HEK293 (cell line): ENCODE measurements at regions not wholly inside any gene's neighbourhood (a gene's known extent, or its start where the extent isn't known, plus 50 kb on each side); places are given as distances from the start of the nearest gene placed in this dataset.

Source experiments
- CTCF ChIA-PET: fragments of 350-600 bp; formaldehyde crosslinking; extraction: SDS; loops from one replicate; lab custom pipeline; 2021; ENCODE audit warnings: antibody characterized with exemption; lab: Yijun Ruan, JAX
- POLR2A ChIA-PET: fragments of 300-600 bp; formaldehyde crosslinking; extraction: SDS; loops from one replicate; lab custom pipeline; 2020; ENCODE audit warnings: antibody characterized with exemption, inconsistent platforms; lab: Yijun Ruan, JAX
- H3K27ac ChIP-seq: fragments of 200-500 bp; sonication (Bioruptor generic); 2 replicates; pipeline ENCODE4 v1.5.1; 2014; ENCODE audit warnings: low read depth, low read length, control low read depth, inconsistent platforms; ENCODE audit errors: extremely low read depth
- H3K36me3 ChIP-seq, 2 experiments: fragments of 200-500 bp in 1 of 2; sonication (Bioruptor generic) in 1 of 2; 1 replicate in 1 of 2; 2 replicates in 1 of 2; pipeline ENCODE4 v1.5.1; 2014 to 2017; ENCODE audit warnings: inconsistent platforms in 2 of 2, low read length in 2 of 2; ENCODE audit not compliant: control insufficient read depth in 2 of 2, insufficient read depth in 1 of 2
- H3K4me1 ChIP-seq: fragments of 200-500 bp; sonication (Bioruptor generic); 2 replicates; pipeline ENCODE4 v1.5.1; 2014; ENCODE audit warnings: mild to moderate bottlenecking, low read length, inconsistent platforms; ENCODE audit not compliant: control insufficient read depth, insufficient read depth
- H3K4me3 ChIP-seq: 2 replicates; pipeline ENCODE4 v1.5.1; 2011; ENCODE audit warnings: low read depth, mild to moderate bottlenecking, control low read depth, low read length, moderate library complexity
- H3K9me3 ChIP-seq: fragments of 200-500 bp; sonication (Bioruptor generic); 2 replicates; pipeline ENCODE4 v1.5.1; 2014; ENCODE audit warnings: low read depth, low read length, inconsistent platforms; ENCODE audit not compliant: control insufficient read depth, insufficient read depth
- GLI2 ChIP-seq: fragments of 450-650 bp; formaldehyde crosslinking; IDR thresholded peaks from 2 replicates; pipeline ENCODE4; 2017; ENCODE audit warnings: missing biosample characterization, missing genetic modification characterization, low read depth, borderline replicate concordance
- OSR2 ChIP-seq: fragments of 450-650 bp; formaldehyde crosslinking; IDR thresholded peaks from 2 replicates; pipeline ENCODE4 v1.5.1; 2016; ENCODE audit warnings: missing biosample characterization, missing genetic modification characterization
- PRDM2 ChIP-seq: fragments of 450-650 bp; formaldehyde crosslinking; IDR thresholded peaks from 2 replicates; pipeline ENCODE4 v1.5.1; 2016; ENCODE audit warnings: missing biosample characterization, missing genetic modification characterization, borderline replicate concordance
- SALL2 ChIP-seq: fragments of 450-650 bp; formaldehyde crosslinking; IDR thresholded peaks from 2 replicates; pipeline ENCODE4 v1.5.0; 2017; ENCODE audit warnings: missing biosample characterization, mild to moderate bottlenecking, missing genetic modification characterization, borderline replicate concordance
- SCRT1 ChIP-seq: fragments of 450-650 bp; formaldehyde crosslinking; IDR thresholded peaks from 2 replicates; pipeline ENCODE4 v1.5.1; 2016; ENCODE audit warnings: missing biosample characterization, missing genetic modification characterization, borderline replicate concordance
- TSHZ1 ChIP-seq: fragments of 450-650 bp; formaldehyde crosslinking; IDR thresholded peaks from 2 replicates; pipeline ENCODE4 v1.5.1; 2016; ENCODE audit warnings: missing biosample characterization, missing genetic modification characterization, borderline replicate concordance
- ZBTB1 ChIP-seq: fragments of 450-650 bp; formaldehyde crosslinking; IDR thresholded peaks from 2 replicates; pipeline ENCODE4 v1.5.1; 2016; ENCODE audit warnings: missing biosample characterization, missing genetic modification characterization
- ZBTB10 ChIP-seq: fragments of 450-650 bp; formaldehyde crosslinking; IDR thresholded peaks from 2 replicates; pipeline ENCODE4 v1.5.1; 2016; ENCODE audit warnings: missing biosample characterization, missing genetic modification characterization
- ZNF114 ChIP-seq: fragments of 450-650 bp; formaldehyde crosslinking; IDR thresholded peaks from 2 replicates; pipeline ENCODE4 v1.5.0; 2017; ENCODE audit warnings: missing biosample characterization, missing genetic modification characterization
- ZNF132 ChIP-seq: fragments of 450-650 bp; formaldehyde crosslinking; IDR thresholded peaks from 2 replicates; pipeline ENCODE4 v1.5.1; 2017; ENCODE audit warnings: missing biosample characterization, missing genetic modification characterization, borderline replicate concordance
- ZNF26 ChIP-seq: fragments of 450-650 bp; formaldehyde crosslinking; IDR thresholded peaks from 2 replicates; pipeline ENCODE4 v1.5.1; 2016; ENCODE audit warnings: missing biosample characterization, missing genetic modification characterization
- ZNF624 ChIP-seq: fragments of 450-650 bp; formaldehyde crosslinking; IDR thresholded peaks from 2 replicates; pipeline ENCODE4 v1.5.1; 2017; ENCODE audit warnings: missing biosample characterization, missing genetic modification characterization
- ZNF626 ChIP-seq: fragments of 450-650 bp; sonication (Bioruptor Pico); formaldehyde crosslinking; IDR thresholded peaks from 2 replicates; pipeline ENCODE4 v1.5.1; 2018; ENCODE audit warnings: missing biosample characterization, missing genetic modification characterization, inconsistent platforms
- ZNF701 ChIP-seq: fragments of 450-650 bp; formaldehyde crosslinking; IDR thresholded peaks from 2 replicates; pipeline ENCODE4 v1.5.1; 2016; ENCODE audit warnings: missing biosample characterization, missing genetic modification characterization
- TF ChIP-seq, protein P1 (sequence below): fragments of 450-650 bp; formaldehyde crosslinking; IDR thresholded peaks from 2 replicates; pipeline ENCODE4 v1.5.1; 2016; ENCODE audit warnings: missing biosample characterization, missing genetic modification characterization
- TF ChIP-seq, protein P2 (sequence below): fragments of 450-650 bp; formaldehyde crosslinking; IDR thresholded peaks from 2 replicates; pipeline ENCODE4 v1.5.1; 2017; ENCODE audit warnings: missing biosample characterization, mild to moderate bottlenecking, missing genetic modification characterization, moderate library complexity

DNA sequence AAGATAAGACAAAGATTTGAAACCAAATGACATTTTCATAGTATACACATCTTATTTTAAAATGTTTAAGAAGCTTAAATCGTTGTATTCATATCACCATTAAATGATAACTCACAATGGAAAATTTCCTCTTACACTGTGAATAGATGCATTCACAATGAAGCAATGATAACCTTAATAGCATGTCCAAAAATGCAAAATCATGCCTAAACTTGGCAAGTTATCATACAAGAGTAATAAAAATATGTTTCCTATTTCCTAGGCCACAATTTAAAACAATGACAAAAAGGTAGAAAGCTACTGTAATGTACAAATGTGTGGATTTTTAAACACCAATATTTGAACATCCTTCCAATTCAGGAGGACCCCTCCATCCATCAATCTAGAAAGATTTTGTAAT is 157.4 kb upstream of the GULP1 start (continued):
- TF ChIP-seq TSHZ1 (tag by site-specific recombination), result no peak

- Histone ChIP-seq H3K36me3 (no peaks in the 10 kb centered on the region), H3K4me3 (no peak overlapping the region), H3K4me1 (no peaks in the 10 kb centered on the region), H3K27ac (no peak overlapping the region), H3K9me3 (no peaks in the 10 kb centered on the region)
- TF ChIP-seq ZNF624 (tag by site-specific recombination) (no peak), ZBTB1 (tag by site-specific recombination) (no peak), ZNF132 (no peak), SALL2 (no peak), ZNF626 (tag by site-specific recombination) (no peak), ZNF701 (no peak)
- POLR2A ChIA-PET, result no interaction called here
- CTCF ChIA-PET, result no interaction called here
Observed at GRCh38 chr2:188138313-188138712, 153.4 kb upstream of the GULP1 start.

DNA sequence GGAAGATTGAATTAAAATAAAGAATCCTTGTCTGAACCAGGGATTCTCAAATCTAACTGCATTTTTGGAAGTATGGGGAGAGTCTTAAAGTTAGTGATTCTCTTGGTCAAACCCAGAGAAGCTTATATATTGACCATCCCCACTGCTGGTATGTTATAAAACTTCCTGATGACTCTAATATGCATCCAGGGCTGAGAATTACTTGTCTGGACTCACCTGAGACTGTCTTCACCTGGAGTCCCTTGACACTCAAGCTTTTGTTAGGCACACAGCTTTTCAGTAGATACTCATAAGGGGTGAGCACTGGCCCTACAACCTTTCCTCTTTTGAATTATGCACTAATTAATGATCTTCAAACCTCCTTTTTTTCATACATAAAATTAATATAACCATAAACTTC is 149.6 kb upstream of the GULP1 start:
- Histone ChIP-seq H3K4me3 (no peak overlapping the region), H3K36me3 (no peaks in the 10 kb centered on the region), H3K4me1 (no peaks in the 10 kb centered on the region), H3K27ac (no peak overlapping the region), H3K9me3 (no peaks in the 10 kb centered on the region)
- ChIA-PET POLR2A (no interaction called here), CTCF (no interaction called here)
- TF ChIP-seq SCRT1 (tag by site-specific recombination) (no peak), PRDM2 (tag by site-specific recombination) (no peak), ZBTB10 (tag by site-specific recombination) (no peak), GLI2 (tag by site-specific recombination) (no peak), ZNF26 (no peak), OSR2 (no peak), ZNF114 (tag by site-specific recombination) (no peak)
- TF ChIP-seq, protein P1, sequence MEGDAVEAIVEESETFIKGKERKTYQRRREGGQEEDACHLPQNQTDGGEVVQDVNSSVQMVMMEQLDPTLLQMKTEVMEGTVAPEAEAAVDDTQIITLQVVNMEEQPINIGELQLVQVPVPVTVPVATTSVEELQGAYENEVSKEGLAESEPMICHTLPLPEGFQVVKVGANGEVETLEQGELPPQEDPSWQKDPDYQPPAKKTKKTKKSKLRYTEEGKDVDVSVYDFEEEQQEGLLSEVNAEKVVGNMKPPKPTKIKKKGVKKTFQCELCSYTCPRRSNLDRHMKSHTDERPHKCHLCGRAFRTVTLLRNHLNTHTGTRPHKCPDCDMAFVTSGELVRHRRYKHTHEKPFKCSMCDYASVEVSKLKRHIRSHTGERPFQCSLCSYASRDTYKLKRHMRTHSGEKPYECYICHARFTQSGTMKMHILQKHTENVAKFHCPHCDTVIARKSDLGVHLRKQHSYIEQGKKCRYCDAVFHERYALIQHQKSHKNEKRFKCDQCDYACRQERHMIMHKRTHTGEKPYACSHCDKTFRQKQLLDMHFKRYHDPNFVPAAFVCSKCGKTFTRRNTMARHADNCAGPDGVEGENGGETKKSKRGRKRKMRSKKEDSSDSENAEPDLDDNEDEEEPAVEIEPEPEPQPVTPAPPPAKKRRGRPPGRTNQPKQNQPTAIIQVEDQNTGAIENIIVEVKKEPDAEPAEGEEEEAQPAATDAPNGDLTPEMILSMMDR (tag by site-specific recombination), result no peak
- TF ChIP-seq, protein P2, sequence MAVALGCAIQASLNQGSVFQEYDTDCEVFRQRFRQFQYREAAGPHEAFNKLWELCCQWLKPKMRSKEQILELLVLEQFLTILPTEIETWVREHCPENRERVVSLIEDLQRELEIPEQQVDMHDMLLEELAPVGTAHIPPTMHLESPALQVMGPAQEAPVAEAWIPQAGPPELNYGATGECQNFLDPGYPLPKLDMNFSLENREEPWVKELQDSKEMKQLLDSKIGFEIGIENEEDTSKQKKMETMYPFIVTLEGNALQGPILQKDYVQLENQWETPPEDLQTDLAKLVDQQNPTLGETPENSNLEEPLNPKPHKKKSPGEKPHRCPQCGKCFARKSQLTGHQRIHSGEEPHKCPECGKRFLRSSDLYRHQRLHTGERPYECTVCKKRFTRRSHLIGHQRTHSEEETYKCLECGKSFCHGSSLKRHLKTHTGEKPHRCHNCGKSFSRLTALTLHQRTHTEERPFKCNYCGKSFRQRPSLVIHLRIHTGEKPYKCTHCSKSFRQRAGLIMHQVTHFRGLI, result no peak
